ENCODE measurements at regions not wholly inside any gene's neighbourhood (a gene's known extent, or its start where the extent isn't known, plus 50 kb on each side); places are given as distances from the start of the nearest gene placed in this dataset.

DNA sequence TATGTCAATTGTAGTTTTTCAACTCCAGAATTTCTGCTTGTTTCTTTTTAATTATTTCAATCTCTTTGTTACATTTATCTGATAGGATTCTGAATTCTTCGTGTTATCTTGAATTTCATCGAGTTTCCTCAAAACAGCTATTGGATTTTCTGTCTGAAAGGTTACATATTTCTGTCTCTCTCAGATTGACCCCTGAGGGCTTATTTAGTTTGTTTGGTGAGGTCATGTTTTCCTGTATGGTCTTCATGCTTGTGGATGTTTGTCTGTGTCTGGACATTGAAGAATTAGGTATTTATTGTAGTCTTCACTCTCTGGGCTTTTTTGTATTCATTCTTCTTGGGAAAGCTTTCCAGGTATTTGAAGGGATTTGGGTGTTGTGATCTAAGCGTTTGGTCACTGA is 85.6 kb downstream of the SNAPC1 start:
- no peak for DNase-seq

GRCh38 chr14:61854898-61855297 is 92.7 kb downstream of the SNAPC1 start:
- no peak for DNase-seq

GRCh38 chr14:61860294-61860918 is 98.2 kb downstream of the SNAPC1 start:
- no peak for DNase-seq

GRCh38 chr14:61861320-61861865 is 99.2 kb downstream of the SNAPC1 start:
- no peak for DNase-seq

GRCh38 chr14:61864329-61864898 is 102.2 kb downstream of the SNAPC1 start:
- DNase-seq, result no peak

DNA sequence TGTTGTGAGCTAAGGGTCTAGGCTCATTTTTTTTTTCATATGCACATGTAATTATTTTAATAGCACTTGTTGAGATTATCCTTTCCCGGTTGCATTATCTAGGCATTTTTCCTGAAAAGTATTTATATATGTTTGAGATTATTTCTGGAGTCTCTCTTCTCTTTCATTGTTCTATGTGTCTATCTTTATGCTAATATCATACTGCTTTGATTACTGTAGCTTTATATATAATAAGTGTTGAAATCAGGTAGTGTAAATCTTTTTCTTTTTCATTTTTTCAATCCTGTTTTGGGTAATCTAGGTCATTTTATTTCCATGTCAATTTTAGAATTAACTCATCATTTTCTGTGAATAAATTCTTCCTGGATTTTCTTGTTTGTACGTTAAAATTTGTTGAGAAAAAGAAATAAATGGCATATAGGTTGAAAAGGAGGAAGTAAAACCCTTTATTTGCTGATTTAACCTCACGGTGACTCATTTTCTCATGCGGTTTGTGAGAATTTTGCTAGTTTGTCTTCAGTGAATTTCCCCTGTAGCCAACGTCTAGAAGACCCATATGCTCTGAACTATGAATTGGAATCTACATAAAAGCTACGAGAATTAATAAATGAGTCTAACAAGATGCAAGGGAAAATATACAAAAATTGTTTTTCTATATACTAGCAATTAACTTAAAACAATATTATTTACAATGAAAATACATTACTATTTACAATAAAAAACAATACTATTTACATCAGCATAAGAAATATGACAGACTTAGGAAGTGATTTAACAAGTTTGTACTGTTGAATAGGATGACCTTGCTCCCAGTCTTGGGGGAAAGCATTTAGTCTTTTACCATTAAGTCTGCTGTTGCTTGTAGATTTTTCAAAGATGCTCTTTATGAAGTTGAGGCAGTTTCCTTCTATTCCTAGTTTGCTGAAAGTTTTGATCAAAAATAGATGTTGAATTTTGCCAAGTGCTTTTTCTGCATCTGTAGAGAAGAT is 105.0 kb downstream of the SNAPC1 start:
- DNase-seq, result no peak

DNA sequence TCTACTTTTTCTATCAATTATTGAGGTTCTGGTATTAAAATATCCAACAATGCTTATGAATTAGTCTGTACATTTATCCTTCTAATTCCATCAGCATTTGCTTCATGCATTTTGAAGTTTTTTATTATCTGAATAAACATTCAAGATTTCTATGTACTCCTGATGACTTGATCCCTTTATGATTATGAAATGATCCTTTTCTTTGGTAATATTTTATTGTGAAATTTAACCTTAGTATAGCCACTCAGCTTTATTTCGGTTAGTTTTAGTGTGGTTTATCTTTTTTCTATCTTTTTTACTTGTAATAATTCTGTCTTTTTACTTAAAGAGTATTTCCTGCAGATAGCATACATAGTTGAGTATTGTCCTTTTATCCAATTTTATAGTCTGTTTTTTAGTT is 106.6 kb downstream of the SNAPC1 start:
- no peak for DNase-seq

- no peak for DNase-seq
Observed at GRCh38 chr14:61870163-61870562, 107.9 kb downstream of the SNAPC1 start.

- no peak for DNase-seq
Observed at GRCh38 chr14:61872452-61872851, 110.2 kb downstream of the SNAPC1 start.

GRCh38 chr14:61875483-61875882 is 113.3 kb downstream of the SNAPC1 start:
- DNase-seq, result no peak

- no peak for DNase-seq
Observed at GRCh38 chr14:61876362-61877034, 114.3 kb downstream of the SNAPC1 start.

DNA sequence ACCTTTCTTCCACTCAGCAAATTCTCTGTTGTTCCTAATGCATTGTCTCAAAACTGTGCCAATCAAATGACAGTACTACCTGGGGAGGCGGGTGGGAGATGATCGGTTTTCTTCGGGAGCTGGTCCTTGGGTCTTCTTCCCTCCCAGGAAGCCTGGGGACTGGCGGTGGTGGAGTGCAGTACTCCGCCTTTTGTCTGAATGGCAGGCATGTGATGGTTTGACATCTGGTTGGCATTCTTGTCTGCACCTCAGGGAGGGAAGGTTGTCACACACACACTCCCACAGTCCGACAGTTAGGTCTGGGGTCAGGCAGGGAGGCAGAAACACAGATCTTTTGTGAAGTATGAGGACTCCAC is 114.8 kb downstream of the SNAPC1 start:
- DNase-seq, result no peak

DNA sequence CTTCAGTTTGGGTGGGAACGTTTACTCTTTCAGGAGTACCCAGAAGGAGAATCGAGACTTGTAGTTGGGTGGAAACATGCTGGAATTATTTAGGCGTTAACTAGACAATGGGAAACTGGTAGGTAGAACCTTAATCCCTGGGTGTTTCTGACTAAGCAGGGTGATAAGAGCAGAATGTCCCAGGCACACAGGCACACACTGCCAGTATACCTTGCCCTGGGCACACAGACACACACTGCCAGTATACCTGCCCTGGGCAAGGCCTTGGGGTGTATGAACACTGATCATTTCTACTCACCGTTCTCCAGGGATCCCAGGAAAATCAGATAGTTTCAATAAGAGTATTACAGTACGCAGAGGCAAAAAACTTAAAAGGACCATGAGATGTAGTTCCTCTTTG is 115.5 kb downstream of the SNAPC1 start:
- DNase-seq, result no peak

- DNase-seq, result no peak
Observed at GRCh38 chr14:61878931-61879330, 116.7 kb downstream of the SNAPC1 start.

- no peak for DNase-seq
Observed at GRCh38 chr14:61881046-61881445, 118.8 kb downstream of the SNAPC1 start.

GRCh38 chr14:61884711-61885110 is 122.5 kb downstream of the SNAPC1 start:
- DNase-seq, result no peak

DNA sequence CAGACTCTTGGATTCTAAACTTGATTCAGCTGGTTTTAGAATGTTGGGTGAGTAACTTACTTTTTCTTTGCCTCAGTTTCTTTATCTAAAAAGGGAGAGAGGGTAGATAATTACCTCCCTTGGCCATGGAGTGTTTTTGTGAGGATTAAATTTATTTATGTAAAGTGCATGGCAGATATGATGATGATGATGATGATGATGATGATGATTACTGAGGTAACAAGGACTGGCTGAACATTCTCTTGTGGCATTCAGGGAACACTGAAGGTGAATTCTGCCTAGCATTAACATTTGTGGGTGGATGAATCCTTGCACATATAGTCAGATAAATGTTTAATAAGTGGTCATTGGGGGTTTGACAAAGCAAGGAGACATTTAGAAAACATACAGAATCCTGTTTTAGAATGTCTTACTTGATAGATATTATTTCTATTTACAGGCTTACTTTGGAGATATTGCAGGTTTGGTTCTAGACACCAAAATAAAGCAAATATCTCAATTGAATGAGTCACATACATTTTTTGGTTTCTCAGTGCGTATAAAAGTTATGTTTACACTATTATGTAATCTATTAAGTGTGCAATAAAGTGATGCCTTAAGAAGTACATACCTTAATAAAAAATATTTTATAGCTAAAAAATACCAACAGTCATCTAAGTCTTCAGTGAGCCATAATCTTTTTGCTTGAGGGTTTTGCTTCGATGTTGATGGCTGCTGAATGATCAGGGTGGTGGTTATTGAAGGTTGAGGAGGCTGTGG is 123.2 kb downstream of the SNAPC1 start:
- DNase-seq, result no peak

- no peak for DNase-seq
Observed at GRCh38 chr14:61887628-61888027, 125.4 kb downstream of the SNAPC1 start.

DNA sequence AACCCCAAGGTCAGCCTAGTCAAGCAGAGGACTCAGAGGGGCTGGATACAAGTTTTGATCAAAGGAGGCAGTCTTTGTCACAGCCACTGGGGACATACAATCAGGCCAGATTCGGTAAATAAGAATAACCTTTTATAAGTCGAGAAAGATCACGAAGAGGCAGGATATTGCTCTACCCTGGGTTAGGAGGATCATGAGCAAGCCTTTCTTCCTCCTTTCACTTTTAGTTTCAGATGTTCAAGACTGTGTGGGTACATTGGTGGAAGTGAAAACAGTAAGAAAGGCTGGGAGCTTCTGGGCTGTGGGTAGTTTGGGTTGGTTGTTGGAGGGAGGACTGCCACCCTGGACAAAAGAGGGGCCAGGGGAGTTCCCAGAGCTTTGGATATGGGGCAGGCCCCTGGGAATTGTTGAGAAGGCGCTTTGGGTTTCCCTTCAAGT is 127.7 kb downstream of the SNAPC1 start:
- DNase-seq, result no peak

DNA sequence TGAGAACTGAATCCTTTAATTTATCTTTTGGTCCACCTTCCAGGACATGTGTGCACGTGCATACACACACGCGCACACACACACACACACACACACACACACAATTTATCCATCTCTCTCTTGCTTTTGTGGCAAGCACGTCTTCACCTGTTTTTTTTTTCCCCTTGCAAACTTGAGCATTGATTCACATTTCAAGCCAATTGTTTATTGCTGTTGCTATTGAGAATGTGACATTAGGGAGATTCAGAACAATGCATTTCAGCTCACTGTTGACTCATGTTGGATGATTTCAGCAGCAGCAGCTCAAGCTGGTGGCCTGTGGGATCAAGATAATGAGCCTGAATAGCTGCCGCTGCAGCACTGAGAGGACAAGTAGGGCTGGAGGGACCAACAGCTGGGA is 128.9 kb downstream of the SNAPC1 start:
- no peak for DNase-seq

- no peak for DNase-seq
Observed at GRCh38 chr14:61891810-61892209, 129.6 kb downstream of the SNAPC1 start.

DNA sequence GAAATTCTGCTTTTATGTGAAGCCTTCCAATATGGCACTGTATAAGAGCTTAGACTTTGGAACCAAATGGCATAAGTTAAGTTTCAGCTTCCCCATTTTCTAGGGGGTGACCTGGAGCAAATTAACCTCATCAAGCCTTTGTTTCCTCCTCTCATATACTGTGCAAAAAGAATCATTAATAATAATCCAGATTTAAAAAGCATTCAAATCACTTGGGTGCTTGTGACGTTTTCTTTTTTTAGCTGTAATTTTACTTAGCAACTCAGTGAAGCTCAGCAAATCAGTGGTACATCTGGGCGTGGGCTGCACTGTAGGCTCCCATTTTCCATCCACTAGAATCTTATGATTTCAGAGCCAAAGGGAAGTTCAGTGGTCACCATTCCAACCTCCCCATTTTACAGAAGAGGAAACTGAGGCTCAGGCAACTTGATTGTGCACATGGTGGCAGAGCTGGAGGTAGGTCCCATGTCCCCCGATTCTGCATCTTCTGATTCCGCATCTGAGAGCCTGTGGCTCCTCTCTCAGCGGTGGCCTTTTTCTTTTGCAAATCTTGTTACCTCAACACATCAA is 131.2 kb downstream of the SNAPC1 start:
- DNase-seq, result no peak

Measured in activated gamma-delta T cell (primary cell).